HG03378 (cell line): ENCODE measurements at regions not wholly inside any gene's neighbourhood (a gene's known extent, or its start where the extent isn't known, plus 50 kb on each side); places are given as distances from the start of the nearest gene placed in this dataset.
"Not testable (repeated sequence)": the region's sequence is repeated elsewhere in the genome, so short reads cannot be mapped to it uniquely, and the experiment has no call there.

Experiments
- ATAC-seq: cut with Tn5 transposase; IDR thresholded peaks from one replicate; pipeline ENCODE4 v1.9.1; 2021; ENCODE audit warnings: mild to moderate bottlenecking, moderate library complexity; ENCODE audit not compliant: unreplicated experiment

DNA sequence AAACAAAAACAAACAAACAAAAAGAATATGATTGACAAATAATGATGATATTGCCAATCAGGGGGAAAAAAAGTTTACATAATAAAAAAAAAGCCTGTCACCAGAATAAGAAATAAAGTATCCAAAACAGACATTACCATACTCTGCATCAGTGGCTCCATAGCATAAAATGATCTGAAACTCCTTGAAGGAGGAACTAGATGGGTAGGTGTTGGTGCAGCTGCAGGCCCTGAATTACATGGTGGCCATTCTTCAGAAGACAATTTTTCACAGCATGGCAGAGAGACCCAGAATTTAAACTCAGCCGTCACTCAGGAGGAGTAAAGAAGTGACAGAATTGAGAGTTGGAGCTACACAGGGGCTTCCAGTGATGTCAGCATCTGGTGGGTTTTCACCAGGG lies 60.2 kb downstream of the GLUL start:
- no peak for ATAC-seq

DNA sequence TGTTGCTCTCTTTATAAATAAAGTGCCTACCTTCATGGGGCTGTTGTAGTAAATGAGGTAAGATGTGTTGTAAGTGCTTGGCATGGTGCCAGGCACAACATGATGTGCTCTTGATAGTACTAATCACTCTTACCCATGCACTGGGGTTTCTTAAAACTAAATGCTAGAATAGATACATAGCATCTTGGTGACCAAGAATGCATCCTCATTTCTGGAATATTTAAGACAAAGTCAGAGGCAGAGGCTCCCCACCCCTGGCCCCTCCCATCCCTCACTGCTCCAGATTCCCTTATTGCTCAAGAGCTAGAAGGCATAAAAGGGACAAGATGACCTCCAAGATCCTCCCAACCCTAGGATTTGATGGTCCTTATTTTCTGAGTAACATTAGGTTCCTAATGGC lies 61.3 kb downstream of the GLUL start:
- ATAC-seq = no peak

DNA sequence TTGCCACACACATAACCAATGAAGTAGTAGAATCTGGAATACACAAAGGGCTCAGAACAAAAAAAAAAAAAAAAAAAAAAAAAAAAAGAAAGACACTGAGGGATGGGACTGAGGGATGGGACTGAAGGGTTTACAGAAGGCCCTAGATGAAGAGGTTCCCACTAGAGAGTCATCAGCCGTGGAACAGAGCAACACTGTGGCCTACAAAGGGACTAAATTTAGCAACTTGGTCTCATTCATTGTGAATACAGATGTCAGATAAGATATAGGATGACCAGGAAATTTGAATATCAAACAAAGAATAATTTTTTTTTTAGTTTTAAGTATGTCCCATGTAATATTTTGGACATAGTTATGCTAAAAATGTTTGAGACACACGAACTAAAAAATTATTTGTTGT lies 62.1 kb downstream of the GLUL start:
- ATAC-seq = no peak

- ATAC-seq = no peak
Measured at GRCh38 chr1:182328591-182328990, 63.0 kb downstream of the GLUL start.

DNA sequence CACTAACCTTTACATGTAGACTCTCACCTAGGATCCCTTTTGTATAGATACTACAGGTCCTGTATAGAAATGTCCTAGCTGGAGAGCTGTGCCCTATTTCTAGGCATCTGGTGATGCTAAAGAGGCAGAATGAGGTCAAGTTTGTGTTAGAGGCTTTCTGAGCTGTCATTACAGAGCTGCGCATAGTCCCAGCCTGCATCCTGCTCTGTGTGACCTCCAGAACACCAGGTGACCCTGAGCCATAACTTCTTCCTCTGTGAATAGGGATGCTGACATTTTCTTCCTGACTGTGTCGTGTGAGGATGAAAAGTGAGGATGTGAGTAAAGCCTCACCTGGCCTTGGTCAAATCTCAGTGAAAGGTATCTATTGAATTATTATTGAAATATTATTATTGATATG lies 66.3 kb downstream of the GLUL start:
- no peak for ATAC-seq

DNA sequence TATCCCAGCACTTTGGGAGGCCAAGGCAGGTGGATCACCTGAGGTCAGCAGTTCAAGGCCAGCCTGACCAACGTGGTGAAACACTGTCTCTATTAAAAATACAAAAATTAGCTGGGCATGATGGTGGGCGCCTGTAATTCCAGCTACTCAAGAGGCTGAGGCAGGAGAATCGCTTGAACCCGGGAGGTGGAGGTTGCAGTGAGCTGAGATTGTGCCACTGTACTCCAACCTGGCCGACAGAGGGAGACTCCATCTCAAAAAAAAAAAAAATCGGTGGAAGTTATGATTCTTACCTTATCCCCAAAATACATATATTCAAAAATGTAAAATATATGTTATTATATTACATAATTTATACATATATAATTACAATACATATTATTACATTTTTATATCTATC lies 70.1 kb downstream of the GLUL start:
- ATAC-seq = not testable (repeated sequence)

GRCh38 chr1:182317611-182318161 lies 73.9 kb downstream of the GLUL start:
- no peak for ATAC-seq

DNA sequence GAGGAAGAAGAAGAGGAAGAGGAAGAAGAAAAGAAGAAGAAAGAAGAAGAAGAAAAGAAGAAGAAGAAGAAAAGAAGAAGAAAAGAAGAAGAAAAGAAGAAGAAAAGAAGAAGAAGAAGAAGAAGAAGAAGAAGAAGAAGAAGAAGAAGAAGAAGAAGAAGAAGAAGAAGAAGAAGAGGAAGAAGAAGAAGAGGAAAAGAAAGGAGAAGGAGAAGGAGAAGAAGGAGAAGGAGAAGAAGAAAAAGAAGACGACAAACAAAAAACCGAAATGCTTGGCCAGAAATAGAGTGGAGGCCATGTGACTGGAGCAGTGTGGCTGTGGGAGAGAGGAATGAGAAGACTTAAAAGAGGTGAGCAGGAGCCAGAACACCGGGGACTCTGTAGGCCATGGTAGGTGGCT lies 75.1 kb downstream of the GLUL start:
- not testable (repeated sequence) for ATAC-seq

GRCh38 chr1:182315167-182315556 lies 76.4 kb downstream of the GLUL start:
- no peak for ATAC-seq

DNA sequence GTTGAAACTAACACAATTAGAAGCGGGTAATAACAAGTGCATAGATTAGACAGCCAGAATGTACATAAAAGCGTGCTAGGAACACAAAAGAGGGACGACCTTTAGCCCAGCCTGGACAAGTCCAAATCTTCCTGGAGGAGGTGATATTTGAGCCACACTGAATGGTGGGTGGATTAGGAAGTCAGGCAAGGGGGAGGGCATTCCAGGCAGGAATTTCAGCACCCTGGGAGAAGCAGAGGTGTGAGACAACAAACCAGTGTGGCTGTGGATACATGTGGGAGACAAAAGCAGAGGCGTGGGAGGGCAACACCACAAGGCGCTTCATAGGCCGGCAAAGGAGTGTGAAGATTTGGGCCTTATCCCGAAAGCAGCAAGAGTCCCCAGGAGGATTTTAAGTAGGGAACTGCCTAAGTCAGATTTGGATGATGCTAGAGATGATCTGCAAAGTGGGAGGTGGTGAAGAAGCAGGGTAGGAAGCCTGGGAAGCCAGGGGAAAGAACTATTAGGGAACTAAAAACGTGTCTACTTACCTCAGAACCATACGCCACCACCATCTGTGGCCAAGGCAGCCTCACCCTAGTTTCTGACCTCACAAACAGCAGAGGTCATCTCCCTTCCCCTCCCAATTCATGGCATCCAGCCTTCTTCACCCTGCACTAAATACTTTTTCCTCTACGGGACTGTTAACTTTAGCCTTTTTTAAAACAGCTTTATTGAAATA lies 81.8 kb downstream of the GLUL start:
- no peak for ATAC-seq

GRCh38 chr1:182308826-182309225 lies 82.8 kb downstream of the GLUL start:
- no peak for ATAC-seq

GRCh38 chr1:182307486-182307885 lies 84.1 kb downstream of the GLUL start:
- ATAC-seq = not testable (repeated sequence)

GRCh38 chr1:182305861-182306260 lies 85.7 kb downstream of the GLUL start:
- ATAC-seq = no peak

GRCh38 chr1:182304627-182305026 lies 87.0 kb downstream of the GLUL start:
- no peak for ATAC-seq

GRCh38 chr1:182304218-182304617 lies 87.4 kb downstream of the GLUL start:
- ATAC-seq = no peak

GRCh38 chr1:182303778-182304177 lies 87.8 kb downstream of the GLUL start:
- no peak for ATAC-seq

DNA sequence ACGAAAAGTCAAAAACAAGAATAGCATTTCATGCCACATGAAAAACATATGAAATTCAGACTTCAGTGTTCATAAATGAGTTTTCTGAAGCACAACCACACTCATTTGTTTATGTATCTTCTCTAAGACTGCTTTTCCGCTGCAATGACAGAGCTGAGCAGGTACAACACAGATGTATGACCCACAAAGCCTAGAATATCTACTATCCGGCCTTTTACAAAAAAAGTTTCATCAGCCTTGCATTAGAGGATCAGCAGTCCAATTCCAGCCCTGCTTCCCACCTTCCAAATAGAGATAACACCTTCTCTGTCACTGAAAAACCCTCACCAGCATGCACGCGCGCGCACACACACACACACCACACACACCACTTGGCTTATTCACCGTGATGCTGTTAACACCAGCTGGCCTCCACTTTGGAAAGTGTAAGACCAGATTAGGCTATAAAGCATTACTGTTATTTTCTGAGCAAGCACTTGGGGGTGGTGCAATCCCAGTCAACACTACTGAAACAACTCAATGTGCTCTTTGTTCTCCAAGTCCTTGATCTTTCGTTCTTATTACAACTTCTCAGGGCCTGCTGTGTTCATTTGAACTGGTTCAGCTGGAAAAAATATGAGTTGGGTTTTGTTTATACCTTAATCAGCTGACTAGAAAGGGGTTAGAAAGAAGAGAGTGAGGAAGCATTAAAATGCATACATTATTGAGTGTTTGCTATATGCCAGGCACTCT lies 90.0 kb downstream of the GLUL start:
- ATAC-seq = no peak

DNA sequence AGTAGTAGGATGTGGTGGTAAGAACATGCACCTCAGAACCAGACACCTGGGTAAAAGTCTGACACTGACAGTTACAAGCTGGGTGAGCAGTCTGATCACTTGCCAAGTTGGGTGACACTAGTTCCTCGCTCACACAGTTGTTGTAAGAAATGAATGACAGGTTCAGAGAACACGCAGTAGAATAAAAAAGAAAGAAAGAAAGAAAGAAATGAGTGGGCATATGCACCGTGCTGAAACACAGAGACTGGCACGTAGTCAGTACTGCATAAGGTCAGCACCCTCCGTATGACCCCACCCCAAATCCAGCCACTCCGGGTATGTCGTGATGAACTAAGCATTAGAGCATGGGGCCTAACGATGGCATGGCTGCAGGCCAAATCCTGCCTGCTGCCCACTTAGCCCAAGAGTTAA lies 90.6 kb downstream of the GLUL start:
- ATAC-seq = no peak

DNA sequence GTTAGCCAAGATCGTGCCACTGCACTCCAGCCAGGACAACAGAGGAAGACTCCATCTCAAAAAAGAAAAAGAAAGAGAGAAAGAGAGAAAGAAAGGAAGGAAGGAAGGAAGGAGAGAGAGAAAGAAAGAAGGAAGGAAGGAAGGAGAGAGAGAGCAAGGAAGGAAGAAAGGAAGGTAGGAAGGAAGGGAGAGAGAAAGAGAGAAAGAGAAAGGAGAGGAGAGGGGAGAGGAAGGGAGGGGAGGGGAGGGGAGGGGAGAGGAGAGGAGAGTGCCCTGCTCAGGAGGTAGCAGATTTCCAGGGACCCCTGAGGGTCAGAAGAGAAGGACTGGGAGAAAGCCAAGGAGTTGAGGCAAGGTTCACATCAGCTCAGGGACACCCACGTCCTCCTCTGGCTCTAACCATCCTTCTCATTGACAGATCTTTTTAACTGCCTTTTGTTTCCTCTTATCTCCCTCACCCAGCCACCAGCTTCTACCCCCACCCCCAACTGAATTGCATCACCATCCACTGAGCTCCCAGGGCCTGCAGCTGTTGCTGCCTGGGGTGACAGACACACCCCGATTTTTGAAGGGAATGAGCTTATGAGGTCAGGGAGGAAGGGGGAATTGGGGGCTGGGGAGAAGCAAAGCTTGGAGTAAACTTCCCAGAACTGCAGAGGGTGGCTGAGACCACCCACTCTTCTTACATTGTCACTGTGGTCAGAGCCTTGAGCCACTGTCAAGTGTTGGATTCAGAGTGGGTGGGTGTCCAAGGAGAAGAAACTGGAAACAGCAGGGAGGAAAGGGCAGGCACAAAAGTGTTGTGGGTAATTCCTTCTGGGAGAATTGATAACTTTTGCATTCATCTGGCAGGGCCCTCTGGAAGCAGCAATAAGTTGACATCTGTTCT lies 91.6 kb downstream of the GLUL start:
- ATAC-seq = no peak

- ATAC-seq = not testable (repeated sequence)
Measured at GRCh38 chr1:182299054-182299727, 92.4 kb downstream of the GLUL start.

DNA sequence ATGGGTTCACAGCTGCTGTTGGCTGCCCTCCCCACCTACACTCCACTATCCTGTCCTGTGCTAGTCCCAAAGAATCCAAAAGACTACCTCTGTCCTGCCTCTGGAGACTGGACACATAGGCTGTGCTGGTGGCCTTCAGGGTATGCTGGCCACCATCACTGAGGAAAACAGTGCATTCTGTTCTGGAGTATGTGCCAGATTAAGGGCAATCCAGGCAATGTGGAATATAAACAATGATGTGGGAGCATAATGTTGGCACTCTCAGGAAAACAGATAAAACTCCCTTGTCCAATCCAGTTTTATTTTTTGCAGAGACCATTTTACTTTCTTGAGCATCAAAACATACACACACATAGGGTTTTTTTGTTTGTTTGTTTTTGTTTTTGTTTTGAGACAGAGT lies 94.3 kb downstream of the GLUL start:
- no peak for ATAC-seq
